ENCODE measurements at regions not wholly inside any gene's neighbourhood (a gene's known extent, or its start where the extent isn't known, plus 50 kb on each side); places are given as distances from the start of the nearest gene placed in this dataset.

DNA sequence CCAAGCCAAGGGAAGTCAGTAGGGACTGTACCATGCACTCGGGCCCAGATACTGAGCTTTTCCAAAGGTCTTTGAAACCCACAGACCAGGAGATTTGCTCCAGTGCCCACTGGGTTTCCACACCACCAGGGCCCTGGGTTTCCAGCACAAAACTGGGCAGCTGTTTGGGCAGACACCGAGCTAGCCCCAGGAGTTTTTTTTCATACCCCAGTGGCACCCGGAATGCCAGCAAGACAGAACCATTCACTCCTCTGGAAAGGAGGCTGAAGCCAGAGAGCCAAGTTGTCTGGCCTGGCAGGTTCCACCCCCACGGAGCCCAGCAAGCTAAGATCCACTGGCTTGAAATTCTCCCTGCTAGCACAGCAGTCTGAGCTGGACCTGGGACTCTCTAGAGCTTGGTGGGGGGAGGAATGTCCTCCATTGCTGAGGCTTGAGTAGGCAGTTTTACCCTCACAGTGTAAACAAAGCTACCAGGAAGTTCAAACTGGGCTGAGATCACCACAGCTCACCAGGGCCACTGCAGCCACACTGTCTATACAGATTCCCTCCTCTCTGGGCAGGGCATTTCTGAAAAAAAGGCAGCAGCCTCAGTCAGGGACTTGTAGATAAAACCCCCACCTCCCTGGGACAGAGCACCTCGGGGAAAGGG lies 793.7 kb downstream of the RPS29 start:
- ATAC-seq = no peak
- no peak for TF ChIP-seq ZFP3 (CRISPR knock-in tag; IDR thresholded peaks at IDR 0.05)
- no peak for TF ChIP-seq RARB (CRISPR knock-in tag; IDR thresholded peaks at IDR 0.05)
- TF ChIP-seq, protein P1, sequence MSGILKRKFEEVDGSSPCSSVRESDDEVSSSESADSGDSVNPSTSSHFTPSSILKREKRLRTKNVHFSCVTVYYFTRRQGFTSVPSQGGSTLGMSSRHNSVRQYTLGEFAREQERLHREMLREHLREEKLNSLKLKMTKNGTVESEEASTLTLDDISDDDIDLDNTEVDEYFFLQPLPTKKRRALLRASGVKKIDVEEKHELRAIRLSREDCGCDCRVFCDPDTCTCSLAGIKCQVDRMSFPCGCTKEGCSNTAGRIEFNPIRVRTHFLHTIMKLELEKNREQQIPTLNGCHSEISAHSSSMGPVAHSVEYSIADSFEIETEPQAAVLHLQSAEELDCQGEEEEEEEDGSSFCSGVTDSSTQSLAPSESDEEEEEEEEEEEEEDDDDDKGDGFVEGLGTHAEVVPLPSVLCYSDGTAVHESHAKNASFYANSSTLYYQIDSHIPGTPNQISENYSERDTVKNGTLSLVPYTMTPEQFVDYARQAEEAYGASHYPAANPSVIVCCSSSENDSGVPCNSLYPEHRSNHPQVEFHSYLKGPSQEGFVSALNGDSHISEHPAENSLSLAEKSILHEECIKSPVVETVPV (CRISPR knock-in tag; IDR thresholded peaks at IDR 0.05) = no peak
- TF ChIP-seq GLIS3 (CRISPR knock-in tag; IDR thresholded peaks at IDR 0.05) = no peak
- no peak for TF ChIP-seq ZNF70 (CRISPR knock-in tag; IDR thresholded peaks at IDR 0.05)
- TF ChIP-seq ZNF8 (CRISPR knock-in tag; IDR thresholded peaks at IDR 0.05) = no peak
- TF ChIP-seq ZC3H10 (CRISPR knock-in tag; IDR thresholded peaks at IDR 0.05) = no peak
- TF ChIP-seq TSHZ2 (CRISPR knock-in tag; IDR thresholded peaks at IDR 0.05) = no peak

DNA sequence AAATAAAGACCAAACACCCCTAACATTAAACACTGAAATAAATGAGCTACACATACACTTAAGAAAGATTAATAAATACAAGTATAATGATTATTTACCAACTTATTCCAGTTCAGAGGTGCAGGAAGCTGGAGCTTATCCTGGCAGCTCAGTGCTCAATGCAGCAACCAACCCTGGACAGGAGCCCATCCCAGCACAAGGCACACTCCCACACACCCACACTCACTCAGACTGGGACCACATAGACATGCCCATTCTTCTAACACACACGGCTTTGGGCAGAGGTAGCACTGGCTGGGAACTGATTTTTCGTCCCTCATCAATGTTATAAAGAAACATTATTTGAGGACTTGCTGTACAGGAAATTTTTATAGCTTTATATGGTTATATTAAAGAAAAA lies 797.4 kb downstream of the RPS29 start:
- TF ChIP-seq PATZ1 (CRISPR knock-in tag; IDR thresholded peaks at IDR 0.05; ENCODE audit: borderline replicate concordance) = no peak
- no peak for TF ChIP-seq PPARA (CRISPR knock-in tag; IDR thresholded peaks at IDR 0.05; ENCODE audit: borderline replicate concordance)
- TF ChIP-seq ZNF8 (CRISPR knock-in tag; IDR thresholded peaks at IDR 0.05) = no peak
- TF ChIP-seq, protein P1 (CRISPR knock-in tag; IDR thresholded peaks at IDR 0.05) = no peak
- no peak for ATAC-seq

GRCh38 chr14:48786498-48786897 lies 799.7 kb downstream of the RPS29 start:
- ATAC-seq = no peak
- TF ChIP-seq PATZ1 (CRISPR knock-in tag; IDR thresholded peaks at IDR 0.05; ENCODE audit: borderline replicate concordance) (no peak), PPARA (CRISPR knock-in tag; IDR thresholded peaks at IDR 0.05; ENCODE audit: borderline replicate concordance) (no peak), ZNF70 (CRISPR knock-in tag; IDR thresholded peaks at IDR 0.05) (no peak), ZNF8 (CRISPR knock-in tag; IDR thresholded peaks at IDR 0.05) (no peak), OSR1 (CRISPR knock-in tag; IDR thresholded peaks at IDR 0.05) (no peak)

- TF ChIP-seq ZNF70 (CRISPR knock-in tag; IDR thresholded peaks at IDR 0.05) (no peak), RARB (CRISPR knock-in tag; IDR thresholded peaks at IDR 0.05) (no peak), ISL1 (CRISPR knock-in tag; IDR thresholded peaks at IDR 0.05) (peak; percentile 93)
- peak; percentile 22; the same call in 2 of the 3 replicates for ATAC-seq
Measured at GRCh38 chr14:48771717-48772116, 814.5 kb downstream of the RPS29 start.

GRCh38 chr14:48751293-48751692 lies 834.9 kb downstream of the RPS29 start:
- ATAC-seq = no peak

More at GRCh38 chr14:48751293-48751692, 834.9 kb downstream of the RPS29 start:
- TF ChIP-seq ZNF8 (CRISPR knock-in tag; IDR thresholded peaks at IDR 0.05) (no peak), TSHZ2 (CRISPR knock-in tag; IDR thresholded peaks at IDR 0.05) (no peak), TOX (CRISPR knock-in tag; IDR thresholded peaks at IDR 0.05; ENCODE audit: borderline replicate concordance) (no peak), ISL1 (CRISPR knock-in tag; IDR thresholded peaks at IDR 0.05) (no peak), PPARA (CRISPR knock-in tag; IDR thresholded peaks at IDR 0.05; ENCODE audit: borderline replicate concordance) (no peak), TCF4 (CRISPR knock-in tag; IDR thresholded peaks at IDR 0.05; ENCODE audit: borderline replicate concordance) (no peak)

Measured in SK-N-SH treated with all-trans-retinoic acid at 6 μM for 48 hours (cell line).